HCT116 (cell line): ENCODE measurements at regions not wholly inside any gene's neighbourhood (a gene's known extent, or its start where the extent isn't known, plus 50 kb on each side); places are given as distances from the start of the nearest gene placed in this dataset.

Source experiments
- ATAC-seq: fragments of 200-7000 bp; cut with Tn5 transposase; 2 replicates; pipeline ENCODE4 v1.9.1; 2020; ENCODE audit warnings: mild to moderate bottlenecking, moderate library complexity
- BruUV-seq: library from RNA; stranded (reverse); fragments of 400-500 nt; replicated peaks from 2 replicates; lab custom pipeline; 2021; lab: Mats Ljungman, UMichigan
- CTCF ChIA-PET: fragments of 300-600 bp; sonication (Branson Sonifier 250); formaldehyde crosslinking; loops from one replicate; lab custom pipeline; 2021; ENCODE audit warnings: antibody characterized with exemption; lab: Charles Lee
- POLR2A ChIA-PET: fragments of 300-600, 350-600 bp; sonication (Branson Sonifier 250); formaldehyde crosslinking; loops from one replicate; lab custom pipeline; 2021; ENCODE audit warnings: antibody characterized with exemption; lab: Charles Lee
- RAD21 ChIA-PET, 2 experiments: fragments of 300-600 bp; sonication (Branson Sonifier 250); formaldehyde crosslinking; loops; one replicate each; lab custom pipeline; 2023; ENCODE audit warnings: low total read pairs in 2 of 2; ENCODE audit not compliant: uncharacterized antibody in 2 of 2, unreplicated experiment in 2 of 2, low non-redundant PET in 1 of 2; lab: Charles Lee
- DNase-seq: peaks from one replicate; pipeline ENCODE4 v3.0.0-alpha.2; 2010; ENCODE audit warnings: low read depth, low spot score
- H2AFZ ChIP-seq: fragments of 200-600 bp; shearing (Covaris generic), sonication (generic); 2 replicates; pipeline ENCODE4 v1.6.1; 2017; ENCODE audit warnings: low read depth, mixed run types, mixed read lengths, antibody characterized with exemption, low read length; ENCODE audit not compliant: poor library complexity, severe bottlenecking
- H3K27ac ChIP-seq: 2 replicates; pipeline ENCODE4 v1.5.1; 2012; ENCODE audit warnings: low read depth, low read length
- H3K27me3 ChIP-seq: fragments of 200-600 bp; sonication (generic); 2 replicates; pipeline ENCODE4 v1.6.1; 2016; ENCODE audit warnings: mixed run types, low read length, mixed read lengths; ENCODE audit not compliant: insufficient read depth
- H3K36me3 ChIP-seq, 2 experiments: fragments of 200-500 bp in 1 of 2; fragments of 200-600 bp in 1 of 2; sonication (Bioruptor generic) in 1 of 2; sonication (generic) in 1 of 2; 2 replicates each; pipeline versions ENCODE4 v1.5.1 to v1.6.1; 2014 to 2016; ENCODE audit warnings: low read length in 2 of 2, inconsistent platforms in 1 of 2, mixed read lengths in 1 of 2, mixed run types in 1 of 2; ENCODE audit not compliant: insufficient read depth in 2 of 2, control insufficient read depth in 1 of 2
- H3K4me1 ChIP-seq, 2 experiments: fragments of 200-600 bp in 1 of 2; sonication (generic) in 1 of 2; 2 replicates each; pipeline versions ENCODE4 v1.5.1 to v1.6.1; 2012 to 2017; ENCODE audit warnings: low read length in 2 of 2, inconsistent platforms in 1 of 2, mild to moderate bottlenecking in 1 of 2, mixed read lengths in 1 of 2, mixed run types in 1 of 2, moderate library complexity in 1 of 2; ENCODE audit not compliant: insufficient read depth in 2 of 2, control insufficient read depth in 1 of 2
- H3K4me2 ChIP-seq: fragments of 200-600 bp; sonication (generic); 2 replicates; pipeline ENCODE4 v1.6.1; 2017; ENCODE audit warnings: mixed run types, low read length, mixed read lengths
- H3K4me3 ChIP-seq, 2 experiments: fragments of 200-600 bp in 1 of 2; sonication (generic) in 1 of 2; replicated peaks in 1 of 2; 2 replicates each; pipeline ENCODE4 v1.5.1; 2011 to 2016; ENCODE audit warnings: low read length in 2 of 2, control low read depth in 1 of 2, low read depth in 1 of 2, mild to moderate bottlenecking in 1 of 2, mixed read lengths in 1 of 2, mixed run types in 1 of 2
- H3K79me2 ChIP-seq: fragments of 200-600 bp; sonication (generic); 2 replicates; pipeline ENCODE4 v1.6.1; 2017; ENCODE audit warnings: mild to moderate bottlenecking, mixed run types, low read length, moderate library complexity, mixed read lengths; ENCODE audit not compliant: insufficient read depth
- H3K9ac ChIP-seq: fragments of 200-600 bp; sonication (generic); 2 replicates; pipeline ENCODE4 v1.6.1; 2016; ENCODE audit warnings: low read length, mixed read lengths
- H3K9me2 ChIP-seq: fragments of 200-600 bp; sonication (generic), shearing (Covaris generic); 2 replicates; pipeline ENCODE4 v1.6.1; 2017; ENCODE audit warnings: mixed run types, mild to moderate bottlenecking, moderate library complexity; ENCODE audit not compliant: insufficient read depth
- H3K9me3 ChIP-seq, 2 experiments: fragments of 200-500 bp in 1 of 2; fragments of 200-600 bp in 1 of 2; sonication (Bioruptor generic) in 1 of 2; sonication (generic) in 1 of 2; 2 replicates each; pipeline ENCODE4 v1.6.1; 2014 to 2017; ENCODE audit warnings: low read length in 2 of 2, mixed read lengths in 2 of 2, inconsistent platforms in 1 of 2, low read depth in 1 of 2, mild to moderate bottlenecking in 1 of 2, mixed run types in 1 of 2, moderate library complexity in 1 of 2; ENCODE audit not compliant: control insufficient read depth in 1 of 2, insufficient read depth in 1 of 2
- H4K20me1 ChIP-seq: fragments of 200-600 bp; sonication (generic), shearing (Covaris generic); 2 replicates; pipeline ENCODE4 v1.6.1; 2017; ENCODE audit warnings: mixed run types, mild to moderate bottlenecking, moderate library complexity; ENCODE audit not compliant: insufficient read depth
- ATF3 ChIP-seq: IDR thresholded peaks from 2 replicates; pipeline ENCODE4 v1.6.1; 2012
- CEBPB ChIP-seq: IDR thresholded peaks from 2 replicates; pipeline ENCODE4 v1.6.1; 2012; ENCODE audit warnings: low read depth
- CTCF ChIP-seq, 3 experiments: fragments of 200-600 bp in 1 of 3; sonication (generic) in 1 of 3; IDR thresholded peaks in 2 of 3; conservative IDR thresholded peaks in 1 of 3; 2 replicates each; pipeline ENCODE4 v1.5.1; 2012 to 2017; ENCODE audit warnings: low read depth in 2 of 3, low read length in 2 of 3, antibody characterized with exemption in 1 of 3, borderline replicate concordance in 1 of 3, control low read depth in 1 of 3, mild to moderate bottlenecking in 1 of 3, mixed read lengths in 1 of 3, mixed run types in 1 of 3, moderate library complexity in 1 of 3; ENCODE audit not compliant: insufficient read depth in 1 of 3
- EZH2 ChIP-seq: fragments of 200-600 bp; sonication (generic); IDR thresholded peaks from 2 replicates; pipeline ENCODE4 v1.6.1; 2017; ENCODE audit warnings: antibody characterized with exemption, mixed run types
- EZH2phosphoT487 ChIP-seq: fragments of 200-600 bp; IDR thresholded peaks from 2 replicates; pipeline ENCODE4 v1.6.1; 2018; ENCODE audit warnings: antibody characterized with exemption, borderline replicate concordance
- FOSL1 ChIP-seq: IDR thresholded peaks from 2 replicates; pipeline ENCODE4 v1.6.1; 2012; ENCODE audit warnings: low read depth
- MAX ChIP-seq: IDR thresholded peaks from 2 replicates; pipeline ENCODE4 v1.6.1; 2012
- POLR2A ChIP-seq: IDR thresholded peaks from 2 replicates; pipeline ENCODE4 v1.7.0; 2011; ENCODE audit warnings: borderline replicate concordance; ENCODE audit not compliant: insufficient read depth, insufficient read length; ENCODE audit errors: extremely low read depth
- RAD21 ChIP-seq: IDR thresholded peaks from 2 replicates; pipeline ENCODE4 v1.6.1; 2012; ENCODE audit warnings: low read depth, mild to moderate bottlenecking
- REST ChIP-seq: IDR thresholded peaks from 2 replicates; pipeline ENCODE4 v1.6.1; 2012; ENCODE audit warnings: low read depth
- SIN3A ChIP-seq: IDR thresholded peaks from 2 replicates; pipeline ENCODE4 v1.6.1; 2012; ENCODE audit warnings: low read depth
- SP1 ChIP-seq: IDR thresholded peaks from 2 replicates; pipeline ENCODE4 v1.6.1; 2012; ENCODE audit warnings: low read depth
- SRF ChIP-seq: IDR thresholded peaks from 2 replicates; pipeline ENCODE4 v1.6.1; 2012; ENCODE audit warnings: low read depth
- YY1 ChIP-seq: IDR thresholded peaks from 2 replicates; pipeline ENCODE4 v1.6.1; 2011; ENCODE audit warnings: low read length, low read depth, moderate library complexity, mild to moderate bottlenecking; ENCODE audit not compliant: insufficient replicate concordance; ENCODE audit errors: extremely low read depth
- ZBTB33 ChIP-seq: IDR thresholded peaks from 2 replicates; pipeline ENCODE4 v1.6.1; 2011; ENCODE audit warnings: mild to moderate bottlenecking, low read length, moderate library complexity; ENCODE audit not compliant: insufficient replicate concordance; ENCODE audit errors: extremely low read depth
- intact Hi-C: fragments of 100-400 bp; cut with micrococcal nuclease; formaldehyde crosslinking; loops from 2 replicates; pipeline ENCODE4 v1.10.0; 2022

- TF ChIP-seq CTCF (IDR thresholded peaks at IDR 0.05 in 2 of 3, conservative IDR thresholded peaks at IDR 0.05 in 1 of 3; ENCODE audit: borderline replicate concordance in 1 of 3, insufficient read depth in 1 of 3, low read depth in 2 of 3, low read length in 2 of 3) = no peak
- TF ChIP-seq RAD21 = no peak
- no peak for TF ChIP-seq SIN3A
- no peak for TF ChIP-seq ZBTB33
- TF ChIP-seq POLR2A = no peak
- TF ChIP-seq FOSL1 = no peak
- TF ChIP-seq SP1 = no peak
- TF ChIP-seq SRF = no peak
- no peak for TF ChIP-seq EZH2phosphoT487
- TF ChIP-seq, all 23 proteins: peak for 0
These were observed 508.3 kb downstream of the SPRY1 start (continued) for GRCh38 chr4:123904882-123905281.

GRCh38 chr4:123913598-123913997, 517.0 kb downstream of the SPRY1 start:
- Histone ChIP-seq H3K9me2 (no peaks in the 10 kb centered on the region), H3K27me3 (no peaks in the 10 kb centered on the region), H3K36me3 (no peaks in the 10 kb centered on the region), H3K79me2 (no peaks in the 10 kb centered on the region), H3K9me3 (no peaks in the 10 kb centered on the region), H3K4me1 (no peaks in the 10 kb centered on the region), H2AFZ (no peak overlapping the region), H3K4me3 (no peak overlapping the region), H3K27ac (no peak overlapping the region), H3K4me2 (no peak overlapping the region), H3K9ac (no peak overlapping the region), H4K20me1 (no peaks in the 10 kb centered on the region)
- ChIA-PET POLR2A (no interaction called here), RAD21 (no interaction called here), CTCF (no interaction called here)
- intact Hi-C loops = no loop called here
- ATAC-seq = no peak
- BruUV-seq = no TSS peak
- TF ChIP-seq EZH2 (no peak), REST (no peak), ATF3 (no peak), MAX (no peak), POLR2A (no peak), CEBPB (no peak), YY1 (no peak)
- DNase-seq = no peak
